ENCODE measurements at regions not wholly inside any gene's neighbourhood (a gene's known extent, or its start where the extent isn't known, plus 50 kb on each side); places are given as distances from the start of the nearest gene placed in this dataset.
A peak's percentile ranks its signal among the peaks of the same experiment; 100 is the strongest.

GRCh38 chr17:62882284-62882683 is 74.2 kb upstream of the MARCHF10 start:
- Histone ChIP-seq H3K4me3 (ENCODE audit: low read length) (no peak overlapping the region), H3K4me1 (ENCODE audit: control insufficient read depth, insufficient read depth, low read length) (peaks cover 4% of the 10 kb centered on the region), H3K27me3 (replicated peaks; ENCODE audit: control insufficient read depth, insufficient read depth, low read length) (no peaks in the 10 kb centered on the region), H3K36me3 (ENCODE audit: control insufficient read depth, insufficient read depth, low read length, severe bottlenecking) (no peaks in the 10 kb centered on the region), H3K9ac (ENCODE audit: low read length) (no peak overlapping the region), H3K9me3 (ENCODE audit: control insufficient read depth, low read length) (peaks cover 5% of the 10 kb centered on the region)
- no peak for DNase-seq (ENCODE audit: low read depth)

GRCh38 chr17:62880120-62880519 is 72.0 kb upstream of the MARCHF10 start:
- DNase-seq (ENCODE audit: low read depth): no peak
- Histone ChIP-seq H3K4me3 (ENCODE audit: low read length) (no peak overlapping the region), H3K9me3 (ENCODE audit: control insufficient read depth, low read length) (peaks cover 5% of the 10 kb centered on the region), H3K4me1 (ENCODE audit: control insufficient read depth, insufficient read depth, low read length) (peaks cover 15% of the 10 kb centered on the region), H3K36me3 (ENCODE audit: control insufficient read depth, insufficient read depth, low read length, severe bottlenecking) (no peaks in the 10 kb centered on the region), H3K9ac (ENCODE audit: low read length) (no peak overlapping the region), H3K27me3 (replicated peaks; ENCODE audit: control insufficient read depth, insufficient read depth, low read length) (no peaks in the 10 kb centered on the region)

- Histone ChIP-seq H3K9me3 (ENCODE audit: control insufficient read depth, low read length) (peaks cover 5% of the 10 kb centered on the region), H3K27me3 (replicated peaks; ENCODE audit: control insufficient read depth, insufficient read depth, low read length) (peaks cover 3% of the 10 kb centered on the region), H3K4me3 (ENCODE audit: low read length) (peak overlapping the region; percentile 8), H3K9ac (ENCODE audit: low read length) (peak overlapping the region; percentile 22), H3K4me1 (ENCODE audit: control insufficient read depth, insufficient read depth, low read length) (peaks cover 11% of the 10 kb centered on the region), H3K36me3 (ENCODE audit: control insufficient read depth, insufficient read depth, low read length, severe bottlenecking) (no peaks in the 10 kb centered on the region)
- DNase-seq (ENCODE audit: low read depth): peak; percentile 63
Measured at GRCh38 chr17:62876673-62877405, 68.7 kb upstream of the MARCHF10 start.

GRCh38 chr17:62876063-62876462 is 67.9 kb upstream of the MARCHF10 start:
- Histone ChIP-seq H3K36me3 (ENCODE audit: control insufficient read depth, insufficient read depth, low read length, severe bottlenecking) (no peaks in the 10 kb centered on the region), H3K9ac (ENCODE audit: low read length) (no peak overlapping the region), H3K27me3 (replicated peaks; ENCODE audit: control insufficient read depth, insufficient read depth, low read length) (peaks cover 3% of the 10 kb centered on the region), H3K4me1 (ENCODE audit: control insufficient read depth, insufficient read depth, low read length) (peaks cover 11% of the 10 kb centered on the region), H3K9me3 (ENCODE audit: control insufficient read depth, low read length) (peaks cover 5% of the 10 kb centered on the region), H3K4me3 (ENCODE audit: low read length) (no peak overlapping the region)
- DNase-seq (ENCODE audit: low read depth): peak; percentile 11

- Histone ChIP-seq H3K36me3 (ENCODE audit: control insufficient read depth, insufficient read depth, low read length, severe bottlenecking) (no peaks in the 10 kb centered on the region), H3K9me3 (ENCODE audit: control insufficient read depth, low read length) (peaks cover 2% of the 10 kb centered on the region), H3K4me3 (ENCODE audit: low read length) (no peak overlapping the region), H3K27me3 (replicated peaks; ENCODE audit: control insufficient read depth, insufficient read depth, low read length) (peaks cover 3% of the 10 kb centered on the region), H3K4me1 (ENCODE audit: control insufficient read depth, insufficient read depth, low read length) (peaks cover 15% of the 10 kb centered on the region), H3K9ac (ENCODE audit: low read length) (no peak overlapping the region)
- DNase-seq (ENCODE audit: low read depth): no peak
Measured at GRCh38 chr17:62875296-62875695, 67.2 kb upstream of the MARCHF10 start.

GRCh38 chr17:62871291-62871690 is 63.2 kb upstream of the MARCHF10 start:
- no peak for DNase-seq (ENCODE audit: low read depth)
- H3K9me3 ChIP-seq (ENCODE audit: control insufficient read depth, low read length): no peaks in the 10 kb centered on the region
- H3K4me1 ChIP-seq (ENCODE audit: control insufficient read depth, insufficient read depth, low read length): peaks cover 14% of the 10 kb centered on the region
- H3K9ac ChIP-seq (ENCODE audit: low read length): no peak overlapping the region
- H3K36me3 ChIP-seq (ENCODE audit: control insufficient read depth, insufficient read depth, low read length, severe bottlenecking): no peaks in the 10 kb centered on the region
- peaks cover 3% of the 10 kb centered on the region for H3K27me3 ChIP-seq (replicated peaks; ENCODE audit: control insufficient read depth, insufficient read depth, low read length)
- H3K4me3 ChIP-seq (ENCODE audit: low read length): no peak overlapping the region

- Histone ChIP-seq H3K4me1 (ENCODE audit: control insufficient read depth, insufficient read depth, low read length) (peaks cover 11% of the 10 kb centered on the region), H3K27me3 (replicated peaks; ENCODE audit: control insufficient read depth, insufficient read depth, low read length) (peaks cover 3% of the 10 kb centered on the region), H3K9me3 (ENCODE audit: control insufficient read depth, low read length) (no peaks in the 10 kb centered on the region), H3K4me3 (ENCODE audit: low read length) (no peak overlapping the region), H3K36me3 (ENCODE audit: control insufficient read depth, insufficient read depth, low read length, severe bottlenecking) (no peaks in the 10 kb centered on the region), H3K9ac (ENCODE audit: low read length) (no peak overlapping the region)
- DNase-seq (ENCODE audit: low read depth): no peak
Measured at GRCh38 chr17:62870552-62870971, 62.4 kb upstream of the MARCHF10 start.

- DNase-seq (ENCODE audit: low read depth): peak; percentile 40
- Histone ChIP-seq H3K4me1 (ENCODE audit: control insufficient read depth, insufficient read depth, low read length) (peaks cover 11% of the 10 kb centered on the region), H3K4me3 (ENCODE audit: low read length) (no peak overlapping the region), H3K36me3 (ENCODE audit: control insufficient read depth, insufficient read depth, low read length, severe bottlenecking) (no peaks in the 10 kb centered on the region), H3K27me3 (replicated peaks; ENCODE audit: control insufficient read depth, insufficient read depth, low read length) (peaks cover 3% of the 10 kb centered on the region), H3K9me3 (ENCODE audit: control insufficient read depth, low read length) (no peaks in the 10 kb centered on the region), H3K9ac (ENCODE audit: low read length) (no peak overlapping the region)
Measured at GRCh38 chr17:62870030-62870541, 62.0 kb upstream of the MARCHF10 start.

- H3K9ac ChIP-seq (ENCODE audit: low read length): no peak overlapping the region
- DNase-seq (ENCODE audit: low read depth): no peak
- peaks cover 11% of the 10 kb centered on the region for H3K4me1 ChIP-seq (ENCODE audit: control insufficient read depth, insufficient read depth, low read length)
- H3K9me3 ChIP-seq (ENCODE audit: control insufficient read depth, low read length): no peaks in the 10 kb centered on the region
- H3K4me3 ChIP-seq (ENCODE audit: low read length): no peak overlapping the region
- H3K27me3 ChIP-seq (replicated peaks; ENCODE audit: control insufficient read depth, insufficient read depth, low read length): no peaks in the 10 kb centered on the region
- no peaks in the 10 kb centered on the region for H3K36me3 ChIP-seq (ENCODE audit: control insufficient read depth, insufficient read depth, low read length, severe bottlenecking)
Measured at GRCh38 chr17:62868723-62869122, 60.6 kb upstream of the MARCHF10 start.

- no peaks in the 10 kb centered on the region for H3K36me3 ChIP-seq (ENCODE audit: control insufficient read depth, insufficient read depth, low read length, severe bottlenecking)
- no peaks in the 10 kb centered on the region for H3K9me3 ChIP-seq (ENCODE audit: control insufficient read depth, low read length)
- H3K4me3 ChIP-seq (ENCODE audit: low read length): no peak overlapping the region
- no peak for DNase-seq (ENCODE audit: low read depth)
- no peaks in the 10 kb centered on the region for H3K27me3 ChIP-seq (replicated peaks; ENCODE audit: control insufficient read depth, insufficient read depth, low read length)
- no peak overlapping the region for H3K9ac ChIP-seq (ENCODE audit: low read length)
- H3K4me1 ChIP-seq (ENCODE audit: control insufficient read depth, insufficient read depth, low read length): peaks cover 11% of the 10 kb centered on the region
Measured at GRCh38 chr17:62868008-62868407, 59.9 kb upstream of the MARCHF10 start.

GRCh38 chr17:62867303-62867702 is 59.2 kb upstream of the MARCHF10 start:
- DNase-seq (ENCODE audit: low read depth): no peak
- no peaks in the 10 kb centered on the region for H3K27me3 ChIP-seq (replicated peaks; ENCODE audit: control insufficient read depth, insufficient read depth, low read length)
- no peaks in the 10 kb centered on the region for H3K9me3 ChIP-seq (ENCODE audit: control insufficient read depth, low read length)
- H3K36me3 ChIP-seq (ENCODE audit: control insufficient read depth, insufficient read depth, low read length, severe bottlenecking): no peaks in the 10 kb centered on the region
- peaks cover 11% of the 10 kb centered on the region for H3K4me1 ChIP-seq (ENCODE audit: control insufficient read depth, insufficient read depth, low read length)
- no peak overlapping the region for H3K4me3 ChIP-seq (ENCODE audit: low read length)
- no peak overlapping the region for H3K9ac ChIP-seq (ENCODE audit: low read length)

- no peak for DNase-seq (ENCODE audit: low read depth)
- H3K36me3 ChIP-seq (ENCODE audit: control insufficient read depth, insufficient read depth, low read length, severe bottlenecking): no peaks in the 10 kb centered on the region
- H3K27me3 ChIP-seq (replicated peaks; ENCODE audit: control insufficient read depth, insufficient read depth, low read length): no peaks in the 10 kb centered on the region
- peaks cover 11% of the 10 kb centered on the region for H3K4me1 ChIP-seq (ENCODE audit: control insufficient read depth, insufficient read depth, low read length)
- no peaks in the 10 kb centered on the region for H3K9me3 ChIP-seq (ENCODE audit: control insufficient read depth, low read length)
- H3K4me3 ChIP-seq (ENCODE audit: low read length): no peak overlapping the region
- H3K9ac ChIP-seq (ENCODE audit: low read length): no peak overlapping the region
Measured at GRCh38 chr17:62866471-62866870, 58.4 kb upstream of the MARCHF10 start.
